GM19351 (cell line): ENCODE measurements at regions not wholly inside any gene's neighbourhood (a gene's known extent, or its start where the extent isn't known, plus 50 kb on each side); places are given as distances from the start of the nearest gene placed in this dataset.

ENCODE experiments used
- ATAC-seq: cut with Tn5 transposase; IDR thresholded peaks from one replicate; pipeline ENCODE4 v1.9.1; 2021; ENCODE audit warnings: mild to moderate bottlenecking, moderate library complexity; ENCODE audit not compliant: unreplicated experiment

DNA sequence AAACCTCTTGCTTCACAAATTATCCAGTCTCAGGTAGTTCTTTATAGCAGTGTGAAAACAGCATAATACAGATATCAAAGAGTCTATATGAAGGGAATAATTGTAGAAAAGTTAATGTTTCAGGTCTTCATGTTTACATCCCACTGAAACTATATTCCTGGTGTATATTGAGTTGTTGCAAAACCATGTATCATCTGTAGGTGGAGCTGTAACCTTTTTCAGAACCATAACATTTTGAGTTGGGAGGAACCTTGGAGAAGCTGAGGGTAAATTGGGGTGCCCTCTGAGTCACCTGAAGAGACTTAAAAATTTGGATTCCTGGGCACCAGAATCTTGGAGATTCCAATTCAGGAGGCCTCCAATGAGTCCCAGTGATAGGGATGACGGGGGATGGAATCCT is 51.9 kb upstream of the TAPT1 start:
- ATAC-seq = no peak
